Keratinocyte (primary cell): ENCODE measurements at regions not wholly inside any gene's neighbourhood (a gene's known extent, or its start where the extent isn't known, plus 50 kb on each side); places are given as distances from the start of the nearest gene placed in this dataset.

Experiments used
- DNase-seq: peaks from one replicate; pipeline ENCODE4 v3.0.0-alpha.2; 2011; ENCODE audit warnings: low read depth, missing footprints, low spot score
- FAIRE-seq: peaks from 2 replicates; lab custom pipeline; 2011; peaks lifted over from hg19 to GRCh38; lab: Jason Lieb, UNC
- H2AFZ ChIP-seq: 2 replicates; pipeline ENCODE4 v1.6.0; 2012; ENCODE audit warnings: low read length, control low read depth, inconsistent platforms; ENCODE audit not compliant: control insufficient read depth
- H3K27ac ChIP-seq: 2 replicates; pipeline ENCODE4 v1.5.1; 2011; ENCODE audit warnings: low read length; ENCODE audit not compliant: control insufficient read depth, insufficient read depth
- H3K27me3 ChIP-seq: 3 replicates; pipeline ENCODE4 v1.6.0; 2011; ENCODE audit warnings: low read length; ENCODE audit not compliant: control insufficient read depth, insufficient read depth; ENCODE audit errors: extremely low read depth
- H3K36me3 ChIP-seq, 2 experiments: 2 replicates in 1 of 2; 3 replicates in 1 of 2; pipeline ENCODE4 v1.5.1; 2011; ENCODE audit warnings: low read length in 2 of 2, mild to moderate bottlenecking in 1 of 2; ENCODE audit not compliant: control insufficient read depth in 2 of 2, insufficient read depth in 2 of 2; ENCODE audit errors: extremely low read depth in 1 of 2
- H3K4me1 ChIP-seq: 3 replicates; pipeline ENCODE4 v1.5.1; 2011; ENCODE audit warnings: low read length; ENCODE audit not compliant: control insufficient read depth, insufficient read depth; ENCODE audit errors: extremely low read depth
- H3K4me2 ChIP-seq: 3 replicates; pipeline ENCODE4 v1.6.0; 2011; ENCODE audit warnings: low read depth, low read length; ENCODE audit not compliant: control insufficient read depth, insufficient read depth; ENCODE audit errors: extremely low read depth
- H3K4me3 ChIP-seq, 3 experiments: fragments of 200-600 bp in 1 of 3; sonication (generic) in 1 of 3; 2 replicates in 2 of 3; 3 replicates in 1 of 3; pipeline ENCODE4 v1.5.1; 2011 to 2016; ENCODE audit warnings: low read length in 3 of 3, mild to moderate bottlenecking in 3 of 3, control low read depth in 2 of 3, inconsistent platforms in 1 of 3, low read depth in 1 of 3, mixed read lengths in 1 of 3, mixed run types in 1 of 3, moderate library complexity in 1 of 3; ENCODE audit not compliant: control insufficient read depth in 2 of 3, insufficient read depth in 2 of 3; ENCODE audit errors: extremely low read depth in 1 of 3
- H3K79me2 ChIP-seq: 2 replicates; pipeline ENCODE4 v1.6.0; 2012; ENCODE audit warnings: low read length; ENCODE audit not compliant: control insufficient read depth, insufficient read depth
- H3K9ac ChIP-seq: 3 replicates; pipeline ENCODE4 v1.6.0; 2011; ENCODE audit warnings: low read length; ENCODE audit not compliant: control insufficient read depth, insufficient read depth; ENCODE audit errors: extremely low read depth
- H3K9me1 ChIP-seq: 3 replicates; pipeline ENCODE4 v1.6.0; 2011; ENCODE audit warnings: low read length; ENCODE audit not compliant: control insufficient read depth, insufficient read depth; ENCODE audit errors: extremely low read depth
- H3K9me3 ChIP-seq: 2 replicates; pipeline ENCODE4 v1.5.1; 2012; ENCODE audit warnings: low read depth, low read length; ENCODE audit not compliant: control insufficient read depth
- H4K20me1 ChIP-seq: 3 replicates; pipeline ENCODE4 v1.6.0; 2011; ENCODE audit warnings: low read length; ENCODE audit not compliant: control insufficient read depth, insufficient read depth; ENCODE audit errors: extremely low read depth
- EZH2 ChIP-seq: IDR thresholded peaks from one replicate; pipeline ENCODE4 v1.6.1; 2012; ENCODE audit warnings: inconsistent platforms, mild to moderate bottlenecking, low read length, moderate library complexity
- dilution Hi-C: fragments of 300-500 bp; cut with MboI; formaldehyde crosslinking; loops from one replicate; pipeline ENCODE4 v1.7.0; 2020; ENCODE audit warnings: low sequenced_read_pairs; ENCODE audit not compliant: extremely low pct_ligation_motif_present
- TF ChIP-seq, protein P1 (sequence below), 3 experiments: IDR thresholded peaks in 1 of 3; conservative IDR thresholded peaks in 1 of 3; optimal IDR thresholded peaks in 1 of 3; 2 replicates in 2 of 3; 3 replicates in 1 of 3; pipeline versions ENCODE3 to v1.5.1; 2011; ENCODE audit warnings: low read length in 3 of 3, mild to moderate bottlenecking in 3 of 3, moderate library complexity in 2 of 3, control low read depth in 1 of 3, inconsistent platforms in 1 of 3; ENCODE audit not compliant: insufficient read depth in 2 of 3; ENCODE audit errors: extremely low read depth in 1 of 3

DNA sequence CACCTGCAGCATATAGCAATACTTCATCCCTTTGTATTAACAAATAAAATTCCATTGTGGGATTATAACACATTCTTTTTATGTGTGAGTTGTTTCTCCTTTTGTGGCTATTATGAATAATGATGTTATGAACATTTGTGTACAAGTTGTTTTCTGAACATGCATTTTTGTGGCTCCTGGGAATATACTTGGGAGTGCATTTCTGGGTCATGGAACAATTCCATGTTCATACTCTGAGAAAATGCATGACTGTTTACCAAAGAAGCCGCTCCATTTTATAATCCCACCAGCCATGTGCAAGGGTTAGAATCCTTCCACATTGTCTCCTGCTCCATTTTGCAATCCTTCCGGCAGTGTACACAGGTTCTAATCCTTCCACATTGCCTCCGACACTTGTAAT is 713.8 kb downstream of the TBC1D22A start:
- no peak for DNase-seq
- Histone ChIP-seq H3K9ac (no peak overlapping the region), H3K4me3 (no peak overlapping the region), H4K20me1 (no peaks in the 10 kb centered on the region), H3K4me2 (no peak overlapping the region), H3K9me3 (no peaks in the 10 kb centered on the region), H3K4me1 (no peaks in the 10 kb centered on the region), H2AFZ (no peak overlapping the region), H3K79me2 (no peaks in the 10 kb centered on the region), H3K36me3 (no peaks in the 10 kb centered on the region), H3K27me3 (no peaks in the 10 kb centered on the region), H3K27ac (no peak overlapping the region), H3K9me1 (no peaks in the 10 kb centered on the region)
- dilution Hi-C loops: no loop called here
- TF ChIP-seq EZH2: no peak
- FAIRE-seq: no peak

- DNase-seq (no peak), FAIRE-seq (no peak)
- dilution Hi-C loops: no loop called here
- Histone ChIP-seq H3K27me3 (no peaks in the 10 kb centered on the region), H2AFZ (no peak overlapping the region), H3K27ac (no peak overlapping the region), H3K4me3 (no peak overlapping the region), H3K9me1 (no peaks in the 10 kb centered on the region), H3K4me2 (no peak overlapping the region), H3K4me1 (no peaks in the 10 kb centered on the region), H3K79me2 (no peaks in the 10 kb centered on the region), H4K20me1 (no peaks in the 10 kb centered on the region), H3K9ac (no peak overlapping the region), H3K9me3 (no peaks in the 10 kb centered on the region), H3K36me3 (no peaks in the 10 kb centered on the region)
- no peak for TF ChIP-seq EZH2
- TF ChIP-seq, protein P1, sequence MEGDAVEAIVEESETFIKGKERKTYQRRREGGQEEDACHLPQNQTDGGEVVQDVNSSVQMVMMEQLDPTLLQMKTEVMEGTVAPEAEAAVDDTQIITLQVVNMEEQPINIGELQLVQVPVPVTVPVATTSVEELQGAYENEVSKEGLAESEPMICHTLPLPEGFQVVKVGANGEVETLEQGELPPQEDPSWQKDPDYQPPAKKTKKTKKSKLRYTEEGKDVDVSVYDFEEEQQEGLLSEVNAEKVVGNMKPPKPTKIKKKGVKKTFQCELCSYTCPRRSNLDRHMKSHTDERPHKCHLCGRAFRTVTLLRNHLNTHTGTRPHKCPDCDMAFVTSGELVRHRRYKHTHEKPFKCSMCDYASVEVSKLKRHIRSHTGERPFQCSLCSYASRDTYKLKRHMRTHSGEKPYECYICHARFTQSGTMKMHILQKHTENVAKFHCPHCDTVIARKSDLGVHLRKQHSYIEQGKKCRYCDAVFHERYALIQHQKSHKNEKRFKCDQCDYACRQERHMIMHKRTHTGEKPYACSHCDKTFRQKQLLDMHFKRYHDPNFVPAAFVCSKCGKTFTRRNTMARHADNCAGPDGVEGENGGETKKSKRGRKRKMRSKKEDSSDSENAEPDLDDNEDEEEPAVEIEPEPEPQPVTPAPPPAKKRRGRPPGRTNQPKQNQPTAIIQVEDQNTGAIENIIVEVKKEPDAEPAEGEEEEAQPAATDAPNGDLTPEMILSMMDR (optimal IDR thresholded peaks at IDR 0.05 in 1 of 3, IDR thresholded peaks at IDR 0.05 in 1 of 3, conservative IDR thresholded peaks at IDR 0.05 in 1 of 3; ENCODE audit: extremely low read depth in 1 of 3, insufficient read depth in 2 of 3, low read length in 3 of 3): no peak
Observed at GRCh38 chr22:47474895-47475294, 712.4 kb downstream of the TBC1D22A start.

GRCh38 chr22:47474464-47474863 is 712.0 kb downstream of the TBC1D22A start:
- Histone ChIP-seq H3K9me3 (no peaks in the 10 kb centered on the region), H3K27me3 (no peaks in the 10 kb centered on the region), H3K36me3 (no peaks in the 10 kb centered on the region), H3K27ac (no peak overlapping the region), H4K20me1 (no peaks in the 10 kb centered on the region), H2AFZ (no peak overlapping the region), H3K4me3 (no peak overlapping the region), H3K4me2 (no peak overlapping the region), H3K79me2 (no peaks in the 10 kb centered on the region), H3K9ac (no peak overlapping the region), H3K9me1 (no peaks in the 10 kb centered on the region), H3K4me1 (no peaks in the 10 kb centered on the region)
- FAIRE-seq: no peak
- dilution Hi-C loops: no loop called here
- TF ChIP-seq, protein P1 (optimal IDR thresholded peaks at IDR 0.05 in 1 of 3, IDR thresholded peaks at IDR 0.05 in 1 of 3, conservative IDR thresholded peaks at IDR 0.05 in 1 of 3; ENCODE audit: extremely low read depth in 1 of 3, insufficient read depth in 2 of 3, low read length in 3 of 3): no peak
- no peak for TF ChIP-seq EZH2
- DNase-seq: no peak
